SK-N-SH (cell line): ENCODE measurements at regions not wholly inside any gene's neighbourhood (a gene's known extent, or its start where the extent isn't known, plus 50 kb on each side); places are given as distances from the start of the nearest gene placed in this dataset.

Experiments
- small RNA-seq, 7 experiments: library from RNA; depleted of rRNA; stranded (forward); fragments of <200 nt; gene quantifications; one replicate each; pipeline ENCODE3, GENCODE V24; 2012

Small RNA genes lying in the stretch of these regions (small RNA-seq; reads per million reads assigned to genes)
- 0 reads per million in 7 experiments for gene RNU6-1087P
